ENCODE measurements at regions not wholly inside any gene's neighbourhood (a gene's known extent, or its start where the extent isn't known, plus 50 kb on each side); places are given as distances from the start of the nearest gene placed in this dataset.

DNA sequence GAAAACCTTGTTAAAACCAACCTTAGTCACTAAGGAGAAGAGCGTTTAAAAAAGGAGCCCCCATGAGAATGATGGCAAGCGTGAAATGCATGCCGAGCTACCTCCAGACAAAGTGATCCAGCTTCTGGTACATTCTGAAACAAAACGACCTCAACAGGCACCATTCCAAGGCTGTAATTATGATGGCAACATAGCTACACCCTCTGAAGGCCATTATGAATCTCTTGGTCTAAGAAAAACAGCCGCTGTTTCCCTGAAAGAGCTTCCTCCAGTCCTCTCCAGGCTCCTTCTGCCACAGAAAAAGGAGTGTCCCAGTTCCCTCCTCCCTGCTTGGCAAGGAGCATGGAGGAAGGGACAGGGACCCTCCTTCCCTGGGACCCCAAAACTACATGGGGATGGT lies 50.0 kb upstream of the ABLIM1 start:
- no peak for DNase-seq (ENCODE audit: low spot score)
- TF ChIP-seq, protein P1, sequence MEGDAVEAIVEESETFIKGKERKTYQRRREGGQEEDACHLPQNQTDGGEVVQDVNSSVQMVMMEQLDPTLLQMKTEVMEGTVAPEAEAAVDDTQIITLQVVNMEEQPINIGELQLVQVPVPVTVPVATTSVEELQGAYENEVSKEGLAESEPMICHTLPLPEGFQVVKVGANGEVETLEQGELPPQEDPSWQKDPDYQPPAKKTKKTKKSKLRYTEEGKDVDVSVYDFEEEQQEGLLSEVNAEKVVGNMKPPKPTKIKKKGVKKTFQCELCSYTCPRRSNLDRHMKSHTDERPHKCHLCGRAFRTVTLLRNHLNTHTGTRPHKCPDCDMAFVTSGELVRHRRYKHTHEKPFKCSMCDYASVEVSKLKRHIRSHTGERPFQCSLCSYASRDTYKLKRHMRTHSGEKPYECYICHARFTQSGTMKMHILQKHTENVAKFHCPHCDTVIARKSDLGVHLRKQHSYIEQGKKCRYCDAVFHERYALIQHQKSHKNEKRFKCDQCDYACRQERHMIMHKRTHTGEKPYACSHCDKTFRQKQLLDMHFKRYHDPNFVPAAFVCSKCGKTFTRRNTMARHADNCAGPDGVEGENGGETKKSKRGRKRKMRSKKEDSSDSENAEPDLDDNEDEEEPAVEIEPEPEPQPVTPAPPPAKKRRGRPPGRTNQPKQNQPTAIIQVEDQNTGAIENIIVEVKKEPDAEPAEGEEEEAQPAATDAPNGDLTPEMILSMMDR (IDR thresholded peaks at IDR 0.05; ENCODE audit: extremely low read depth, missing control alignments), result no peak

DNA sequence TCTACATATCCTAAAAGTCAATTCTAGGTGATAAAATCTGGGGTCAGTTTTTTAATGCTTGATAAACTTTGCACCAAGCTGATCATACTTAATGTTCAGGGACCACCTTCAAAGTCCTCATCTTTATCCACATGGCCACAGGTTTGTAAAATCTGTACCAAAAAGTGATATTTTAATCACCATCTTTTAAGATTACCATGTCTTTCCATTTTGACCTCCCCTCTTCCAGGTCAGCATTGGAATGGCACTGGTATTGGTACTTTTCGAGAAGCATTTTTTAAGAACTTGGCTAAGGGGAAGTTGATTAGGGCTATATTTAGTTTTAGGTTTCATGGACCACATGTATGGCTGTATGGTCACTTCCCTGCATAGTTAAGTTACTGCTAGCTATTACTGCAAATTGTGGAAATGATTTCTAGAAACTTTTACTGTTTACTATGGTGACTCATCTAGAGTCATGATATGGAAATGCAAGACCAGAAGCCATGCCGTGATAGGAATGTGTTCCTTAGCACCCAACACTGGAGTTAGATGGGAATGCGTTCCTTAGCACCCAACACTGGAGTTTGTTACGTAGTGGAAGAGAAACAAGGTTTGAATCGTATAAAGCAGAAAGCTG lies 50.8 kb upstream of the ABLIM1 start:
- DNase-seq (ENCODE audit: low spot score), result no peak
- TF ChIP-seq, protein P1 (IDR thresholded peaks at IDR 0.05; ENCODE audit: extremely low read depth, missing control alignments), result no peak

DNA sequence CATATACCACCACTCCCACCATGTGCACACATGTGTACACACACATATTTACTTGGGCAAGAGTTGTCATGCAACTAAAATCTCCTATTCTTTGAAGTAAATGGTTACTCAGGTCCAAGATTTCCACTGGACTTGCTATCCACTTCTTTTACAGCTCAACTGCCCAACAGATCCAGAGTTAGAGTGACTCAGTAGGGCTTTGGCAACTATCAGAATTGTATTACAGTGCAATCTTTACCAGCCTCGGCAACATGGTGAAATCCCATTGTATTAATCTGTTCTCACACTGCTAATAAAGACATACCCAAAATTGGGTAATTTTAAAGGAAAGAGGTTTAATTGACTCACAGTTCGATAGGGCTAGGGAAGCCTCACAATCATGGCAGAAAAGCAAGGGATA lies 51.9 kb upstream of the ABLIM1 start:
- DNase-seq (ENCODE audit: low spot score), result no peak
- TF ChIP-seq, protein P1 (IDR thresholded peaks at IDR 0.05; ENCODE audit: extremely low read depth, missing control alignments), result no peak

DNA sequence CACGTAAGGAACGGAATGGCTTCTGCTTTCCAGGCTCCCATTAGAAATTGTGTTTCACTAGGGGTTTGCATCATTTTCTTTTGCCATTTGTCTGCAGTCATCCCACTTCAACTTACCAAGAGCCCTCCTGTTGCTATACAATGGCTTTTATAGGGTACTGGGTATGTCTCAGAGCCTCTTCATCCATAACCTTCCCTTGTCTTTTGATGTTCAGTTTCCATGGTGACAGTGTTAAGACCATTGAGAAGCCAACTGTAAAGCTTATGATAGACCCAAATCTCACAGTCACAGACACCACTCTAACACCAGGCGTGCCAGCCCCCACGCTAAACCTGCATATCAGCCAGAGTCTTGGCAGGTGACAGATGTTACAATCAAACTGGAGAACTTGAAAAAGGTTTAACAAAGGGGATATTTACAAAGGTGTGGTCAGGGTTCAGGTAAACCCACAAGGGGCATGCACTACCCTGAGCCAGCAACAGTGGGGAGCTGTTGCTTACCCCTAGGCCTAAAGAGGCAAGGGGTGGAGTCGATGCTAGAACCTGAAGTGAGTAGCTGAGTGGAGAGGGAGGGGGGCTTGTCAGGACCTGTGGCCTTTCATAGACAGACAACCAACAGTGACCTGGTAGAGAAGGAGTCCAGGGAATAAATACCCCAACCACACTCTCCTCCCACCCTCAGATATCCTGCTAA lies 53.2 kb upstream of the ABLIM1 start:
- TF ChIP-seq, protein P1 (IDR thresholded peaks at IDR 0.05; ENCODE audit: extremely low read depth, missing control alignments), result no peak
- no peak for DNase-seq (ENCODE audit: low spot score)

DNA sequence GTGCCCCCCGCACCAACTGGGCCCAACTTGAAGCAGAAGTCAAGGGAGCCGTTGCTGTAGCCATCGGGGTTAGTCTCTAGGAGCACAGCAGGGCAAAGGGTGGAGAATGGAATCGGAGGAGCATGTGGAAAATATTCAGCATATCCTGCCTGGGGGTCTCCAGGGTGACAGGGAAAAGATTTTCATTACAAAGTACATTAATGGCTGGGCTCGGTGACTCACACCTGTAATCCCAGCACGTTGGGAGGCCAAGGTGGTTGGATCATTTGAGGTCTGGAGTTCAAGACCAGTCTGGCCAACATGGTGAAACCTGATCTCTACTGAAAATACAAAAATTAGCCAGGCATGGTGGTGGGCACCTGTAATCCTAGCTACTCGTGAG lies 53.8 kb upstream of the ABLIM1 start:
- no peak for DNase-seq (ENCODE audit: low spot score)
- TF ChIP-seq, protein P1 (IDR thresholded peaks at IDR 0.05; ENCODE audit: extremely low read depth, missing control alignments), result no peak

DNA sequence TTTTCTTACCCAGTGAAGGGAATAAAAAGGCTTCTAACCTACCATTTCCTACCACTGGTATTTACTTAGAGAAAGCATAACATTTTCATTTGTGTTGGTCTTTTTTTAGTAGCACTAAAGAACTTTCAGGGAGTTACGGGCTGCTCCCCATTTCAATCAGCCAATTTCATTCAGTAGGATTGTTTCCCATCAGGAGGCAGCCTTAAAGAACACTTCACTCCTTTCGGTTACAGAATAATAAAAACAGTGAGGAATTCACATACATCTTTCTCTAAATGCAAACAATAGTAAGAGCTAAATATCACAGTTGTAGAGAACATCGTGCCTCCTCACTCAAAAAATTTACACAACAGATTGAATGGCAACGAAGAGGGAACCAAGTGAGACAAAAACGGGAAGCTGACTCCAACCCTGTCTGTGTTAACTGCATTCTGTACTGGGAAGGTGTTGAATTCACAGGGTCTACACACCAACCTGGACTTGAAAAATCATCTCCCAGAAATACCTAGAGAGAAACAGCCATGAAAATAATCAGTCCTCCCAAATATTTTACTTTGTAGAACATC lies 55.5 kb upstream of the ABLIM1 start:
- TF ChIP-seq, protein P1 (IDR thresholded peaks at IDR 0.05; ENCODE audit: extremely low read depth, missing control alignments), result no peak

DNA sequence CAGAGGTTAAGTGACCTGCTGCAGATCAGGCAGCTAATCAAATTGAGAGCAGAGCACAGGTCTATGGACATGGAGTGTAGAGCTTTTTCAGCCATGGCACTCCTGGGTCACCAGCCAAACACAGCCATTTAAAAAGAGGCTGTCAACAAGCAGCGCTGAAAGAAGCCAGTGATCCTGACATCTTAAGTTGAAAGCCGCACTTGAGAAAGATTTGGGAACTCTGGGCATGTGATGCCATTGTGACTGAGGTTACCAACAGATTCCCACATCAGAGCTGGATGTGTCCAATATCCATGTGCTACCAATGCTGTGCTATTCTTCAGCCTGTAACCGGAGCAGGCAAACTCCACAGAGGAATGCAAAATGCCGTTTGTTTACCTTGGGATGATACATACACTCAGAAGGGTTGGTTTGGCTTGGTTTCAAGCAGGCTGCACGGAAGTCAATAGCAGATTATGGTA lies 56.2 kb upstream of the ABLIM1 start:
- DNase-seq (ENCODE audit: low spot score), result no peak
- TF ChIP-seq, protein P1 (IDR thresholded peaks at IDR 0.05; ENCODE audit: extremely low read depth, missing control alignments), result no peak

More for the DNA sequence above, 55.5 kb upstream of the ABLIM1 start:
- no peak for DNase-seq (ENCODE audit: low spot score)

Data from GM20000 (cell line).